H1 (cell line): ENCODE measurements at regions not wholly inside any gene's neighbourhood (a gene's known extent, or its start where the extent isn't known, plus 50 kb on each side); places are given as distances from the start of the nearest gene placed in this dataset.

Experiments used
- CTCF ChIA-PET: fragments of 300-600 bp; sonication (Branson Sonifier 250); formaldehyde crosslinking; loops from one replicate; lab custom pipeline; 2021; ENCODE audit not compliant: partially characterized antibody; lab: Charles Lee
- POLR2A ChIA-PET: fragments of 300-600 bp; sonication (Branson Sonifier 250); formaldehyde crosslinking; loops from one replicate; lab custom pipeline; 2021; ENCODE audit warnings: inconsistent platforms; ENCODE audit not compliant: partially characterized antibody; lab: Charles Lee
- DNase-seq, 2 experiments: peaks; one replicate each; pipeline versions ENCODE4 v3.0.0 to v3.0.0-alpha.2; 2010 to 2022; ENCODE audit warnings: low spot score in 2 of 2, low read depth in 1 of 2, mixed read lengths in 1 of 2
- FAIRE-seq: peaks from 2 replicates; lab custom pipeline; 2011; peaks lifted over from hg19 to GRCh38; lab: Jason Lieb, UNC
- H2AFZ ChIP-seq: 2 replicates; pipeline ENCODE4 v1.8.1; 2012; ENCODE audit warnings: low read length, inconsistent platforms
- H2AK5ac ChIP-seq: 2 replicates; pipeline ENCODE4 v1.6.1; 2013; ENCODE audit warnings: low read depth, low read length
- H2BK120ac ChIP-seq: replicated peaks from 2 replicates; pipeline ENCODE3; 2013; ENCODE audit warnings: low read depth, low read length, inconsistent platforms
- H2BK12ac ChIP-seq: 2 replicates; pipeline ENCODE4 v1.6.1; 2013; ENCODE audit warnings: low read depth, low read length
- H2BK15ac ChIP-seq: 2 replicates; pipeline ENCODE4 v1.6.1; 2013; ENCODE audit warnings: low read length
- H2BK20ac ChIP-seq: 2 replicates; pipeline ENCODE4 v1.6.1; 2013; ENCODE audit warnings: low read length
- H2BK5ac ChIP-seq: 2 replicates; pipeline ENCODE4 v1.6.1; 2013; ENCODE audit warnings: low read depth, low read length
- H3K14ac ChIP-seq: 2 replicates; pipeline ENCODE4 v1.6.1; 2013; ENCODE audit warnings: inconsistent platforms; ENCODE audit not compliant: insufficient read length
- H3K18ac ChIP-seq: 2 replicates; pipeline ENCODE4 v1.6.1; 2013; ENCODE audit warnings: low read length; ENCODE audit errors: extremely low read depth
- H3K23ac ChIP-seq: 2 replicates; pipeline ENCODE4 v1.6.1; 2013; ENCODE audit warnings: inconsistent platforms; ENCODE audit not compliant: insufficient read length
- H3K23me2 ChIP-seq: 2 replicates; pipeline ENCODE4 v1.6.1; 2013; ENCODE audit warnings: low read depth, low read length
- H3K27ac ChIP-seq: 2 replicates; pipeline ENCODE4 v1.6.1; 2011; ENCODE audit warnings: low read depth, low read length, inconsistent platforms
- H3K27me3 ChIP-seq, 4 experiments: replicated peaks in 1 of 4; 1 replicate in 1 of 4; 2 replicates in 3 of 4; pipeline versions ENCODE4 v1.6.1 to v1.8.1; 2011 to 2013; ENCODE audit warnings: low read length in 3 of 4, mild to moderate bottlenecking in 3 of 4, inconsistent platforms in 2 of 4, mixed read lengths in 2 of 4, moderate library complexity in 1 of 4; ENCODE audit not compliant: control insufficient read depth in 3 of 4, insufficient read depth in 3 of 4; ENCODE audit errors: extremely low read depth in 1 of 4
- H3K36me3 ChIP-seq, 4 experiments: 2 replicates each; pipeline versions ENCODE4 v1.6.1 to v1.8.1; 2011 to 2013; ENCODE audit warnings: mild to moderate bottlenecking in 4 of 4, low read length in 3 of 4, moderate library complexity in 2 of 4, control low read depth in 1 of 4, inconsistent platforms in 1 of 4; ENCODE audit not compliant: insufficient read depth in 4 of 4, control insufficient read depth in 2 of 4
- H3K4ac ChIP-seq: replicated peaks from 2 replicates; pipeline ENCODE3; 2013; ENCODE audit warnings: low read length, low read depth, mixed read lengths, inconsistent platforms; ENCODE audit not compliant: insufficient read length
- H3K4me1 ChIP-seq, 4 experiments: replicated peaks in 1 of 4; 1 replicate in 1 of 4; 2 replicates in 3 of 4; pipeline versions ENCODE4 v1.6.1 to v1.8.1; 2011 to 2013; ENCODE audit warnings: low read length in 3 of 4, inconsistent platforms in 2 of 4, mixed read lengths in 1 of 4; ENCODE audit not compliant: insufficient read depth in 4 of 4, control insufficient read depth in 3 of 4
- H3K4me2 ChIP-seq, 2 experiments: 2 replicates each; pipeline versions ENCODE4 v1.6.1 to v1.8.1; 2011 to 2013; ENCODE audit warnings: low read depth in 2 of 2, low read length in 2 of 2, control low read depth in 1 of 2, inconsistent platforms in 1 of 2, mild to moderate bottlenecking in 1 of 2; ENCODE audit not compliant: insufficient read depth in 1 of 2
- H3K4me3 ChIP-seq, 4 experiments: fragments of 200-600, 300-600 bp in 1 of 4; sonication (generic), shearing (Covaris generic), sonication (Bioruptor Twin) in 1 of 4; 2 replicates each; pipeline versions ENCODE4 v1.5.1 to v1.8.1; 2011 to 2016; ENCODE audit warnings: low read length in 4 of 4, low read depth in 3 of 4, control low read depth in 2 of 4, inconsistent platforms in 2 of 4, mild to moderate bottlenecking in 2 of 4, mixed read lengths in 1 of 4, moderate library complexity in 1 of 4; ENCODE audit not compliant: insufficient read depth in 2 of 4; ENCODE audit errors: extremely low read depth in 1 of 4
- H3K56ac ChIP-seq: replicated peaks from 2 replicates; pipeline ENCODE3; 2013; ENCODE audit warnings: low read depth, mild to moderate bottlenecking, mixed read lengths, low read length, inconsistent platforms; ENCODE audit not compliant: insufficient read length
- H3K79me1 ChIP-seq: 2 replicates; pipeline ENCODE4 v1.6.1; 2013; ENCODE audit warnings: low read depth, low read length, control low read depth
- H3K79me2 ChIP-seq, 2 experiments: 2 replicates each; pipeline versions ENCODE4 v1.6.1 to v1.8.1; 2012 to 2013; ENCODE audit warnings: low read length in 2 of 2, mild to moderate bottlenecking in 2 of 2, inconsistent platforms in 1 of 2; ENCODE audit not compliant: insufficient read depth in 2 of 2, control insufficient read depth in 1 of 2
- H3K9ac ChIP-seq, 4 experiments: replicated peaks in 1 of 4; 1 replicate in 1 of 4; 2 replicates in 3 of 4; pipeline versions ENCODE4 v1.6.1 to v1.8.1; 2011 to 2013; ENCODE audit warnings: low read depth in 3 of 4, low read length in 3 of 4, control low read depth in 2 of 4, mild to moderate bottlenecking in 2 of 4, moderate library complexity in 2 of 4, inconsistent platforms in 1 of 4; ENCODE audit errors: extremely low read depth in 1 of 4
- H3K9me3 ChIP-seq, 2 experiments: 2 replicates each; pipeline versions ENCODE4 v1.6.1 to v1.8.1; 2012 to 2013; ENCODE audit warnings: mild to moderate bottlenecking in 2 of 2, moderate library complexity in 2 of 2, control low read depth in 1 of 2, inconsistent platforms in 1 of 2, low read depth in 1 of 2, low read length in 1 of 2, mixed read lengths in 1 of 2; ENCODE audit not compliant: insufficient read depth in 2 of 2
- H4K20me1 ChIP-seq, 2 experiments: replicated peaks in 1 of 2; 2 replicates each; pipeline versions ENCODE3 to v1.8.1; 2011 to 2013; ENCODE audit warnings: inconsistent platforms in 2 of 2, low read length in 2 of 2, mild to moderate bottlenecking in 1 of 2; ENCODE audit not compliant: insufficient read depth in 2 of 2, control insufficient read depth in 1 of 2
- H4K5ac ChIP-seq: 2 replicates; pipeline ENCODE4 v1.6.1; 2013; ENCODE audit warnings: low read length, low read depth, mixed read lengths, inconsistent platforms; ENCODE audit not compliant: insufficient read length
- H4K8ac ChIP-seq: 2 replicates; pipeline ENCODE4 v1.8.0; 2013; ENCODE audit warnings: mild to moderate bottlenecking, moderate library complexity, low read length, inconsistent platforms; ENCODE audit not compliant: insufficient read depth; ENCODE audit errors: extremely low read depth
- H4K91ac ChIP-seq: replicated peaks from 2 replicates; pipeline ENCODE3; 2013; ENCODE audit warnings: low read length, mixed read lengths, inconsistent platforms; ENCODE audit not compliant: insufficient read length
- ATF2 ChIP-seq: IDR thresholded peaks from 2 replicates; pipeline ENCODE4 v1.6.1; 2012; ENCODE audit warnings: low read length, inconsistent platforms
- CHD2 ChIP-seq: IDR thresholded peaks from 2 replicates; pipeline ENCODE4 v1.6.1; 2012; ENCODE audit warnings: low read length, improper control_type of control experiment
- E2F6 ChIP-seq: IDR thresholded peaks from 2 replicates; pipeline ENCODE4 v1.6.1; 2012; ENCODE audit warnings: inconsistent platforms
- FOSL1 ChIP-seq: IDR thresholded peaks from 2 replicates; pipeline ENCODE4 v1.6.1; 2011; ENCODE audit warnings: mild to moderate bottlenecking, low read depth, low read length, moderate library complexity; ENCODE audit not compliant: insufficient read depth
- GABPA ChIP-seq: IDR thresholded peaks from 2 replicates; pipeline ENCODE4 v1.6.1; 2011; ENCODE audit warnings: mild to moderate bottlenecking, low read length, moderate library complexity, borderline replicate concordance; ENCODE audit not compliant: insufficient read depth
- HDAC2 ChIP-seq, 2 experiments: fragments of 300-600 bp in 1 of 2; sonication (generic) in 1 of 2; IDR thresholded peaks; 2 replicates each; pipeline ENCODE4 v1.6.1; 2011 to 2012; ENCODE audit warnings: low read depth in 2 of 2, low read length in 2 of 2, mild to moderate bottlenecking in 2 of 2, moderate library complexity in 2 of 2, borderline replicate concordance in 1 of 2, inconsistent platforms in 1 of 2
- KDM4A ChIP-seq: IDR thresholded peaks from one replicate; pipeline ENCODE4 v1.7.1; 2012; ENCODE audit warnings: low read depth, mild to moderate bottlenecking, moderate library complexity, low read length, inconsistent platforms; ENCODE audit not compliant: severe bottlenecking
- MAFK ChIP-seq: IDR thresholded peaks from 2 replicates; pipeline ENCODE4 v1.6.1; 2012; ENCODE audit warnings: low read depth, mild to moderate bottlenecking, improper control_type of control experiment, low read length
- RAD21 ChIP-seq, 2 experiments: IDR thresholded peaks in 1 of 2; conservative IDR thresholded peaks in 1 of 2; 2 replicates each; pipeline ENCODE4 v1.6.1; 2011; ENCODE audit warnings: low read depth in 2 of 2, low read length in 2 of 2, improper control_type of control experiment in 1 of 2, inconsistent platforms in 1 of 2, mild to moderate bottlenecking in 1 of 2, moderate library complexity in 1 of 2
- SP1 ChIP-seq: IDR thresholded peaks from 2 replicates; pipeline ENCODE4 v1.6.1; 2011; ENCODE audit warnings: low read depth, low read length
- TAF7 ChIP-seq: optimal IDR thresholded peaks from 2 replicates; pipeline ENCODE3; 2011; ENCODE audit warnings: low read depth, mild to moderate bottlenecking, inconsistent platforms, low read length, moderate library complexity, borderline replicate concordance
- TEAD4 ChIP-seq: IDR thresholded peaks from 2 replicates; pipeline ENCODE4 v1.6.1; 2012; ENCODE audit warnings: low read depth, low read length, inconsistent platforms, mixed read lengths
- WGBS, 2 experiments: shearing (Covaris generic) in 1 of 2; methylation state at CpG; one replicate each; pipeline versions ENCODE4 v1.1.6 to v1.1.7; 2013 to 2015; ENCODE audit warnings: low lambda C conversion rate in 2 of 2, mixed read lengths in 2 of 2, inconsistent platforms in 1 of 2, low coverage in 1 of 2, missing lambda C conversion rate in 1 of 2; ENCODE audit not compliant: insufficient replicate concordance in 2 of 2, insufficient coverage in 1 of 2, insufficient read length in 1 of 2; ENCODE audit errors: extremely low coverage in 1 of 2, missing lambda C conversion rate in 1 of 2; 5-methylcytosine and 5-hydroxymethylcytosine counted together

GRCh38 chr18:65221115-65221514, 529.7 kb upstream of the CDH7 start:
- H2BK12ac ChIP-seq = no peak overlapping the region
- no peaks in the 10 kb centered on the region for H3K79me1 ChIP-seq
- H2AK5ac ChIP-seq = no peak overlapping the region
- H3K27ac ChIP-seq = no peak overlapping the region
- ChIA-PET POLR2A (no interaction called here), CTCF (interaction anchor here (0.7 kb wide), 1 partner anchor 1384 kb away, joined by 3 read pairs; no protein-coding TSS in a partner anchor)
- no peaks in the 10 kb centered on the region for H3K27me3 ChIP-seq
- no peaks in the 10 kb centered on the region for H3K23me2 ChIP-seq
- no peak overlapping the region for H3K9ac ChIP-seq
- no peaks in the 10 kb centered on the region for H3K36me3 ChIP-seq
- H3K14ac ChIP-seq = no peak overlapping the region
- H3K4me2 ChIP-seq = no peak overlapping the region
- H3K9me3 ChIP-seq = no peaks in the 10 kb centered on the region
- no peaks in the 10 kb centered on the region for H4K20me1 ChIP-seq
- no peak overlapping the region for H3K18ac ChIP-seq
- no peak overlapping the region for H3K4ac ChIP-seq
- FAIRE-seq = no peak
- no peaks in the 10 kb centered on the region for H3K4me1 ChIP-seq
- no peak overlapping the region for H4K8ac ChIP-seq
- no peak overlapping the region for H3K4me3 ChIP-seq
- no peak overlapping the region for H2BK120ac ChIP-seq
- no peak overlapping the region for H3K23ac ChIP-seq
- DNase-seq = no peak
- no peaks in the 10 kb centered on the region for H3K79me2 ChIP-seq
- H4K91ac ChIP-seq = no peak overlapping the region
- H2BK5ac ChIP-seq = no peak overlapping the region
- 94% methylated on average over 6 of the region's 6 CpGs; no CpG with 5 or more reads in 1 of the 2 experiments for WGBS, 2 experiments
- no peak overlapping the region for H2AFZ ChIP-seq
- no peak overlapping the region for H2BK20ac ChIP-seq
- no peak overlapping the region for H4K5ac ChIP-seq
- no peak overlapping the region for H2BK15ac ChIP-seq
- H3K56ac ChIP-seq = no peak overlapping the region
- TF ChIP-seq E2F6 (no peak), HDAC2 (IDR thresholded peaks at IDR 0.05; ENCODE audit: borderline replicate concordance in 1 of 2, low read depth in 2 of 2, low read length in 2 of 2) (no peak), RAD21 (IDR thresholded peaks at IDR 0.05 in 1 of 2, conservative IDR thresholded peaks at IDR 0.05 in 1 of 2; ENCODE audit: low read depth in 2 of 2, low read length in 2 of 2) (no peak), KDM4A (no peak), TAF7 (no peak), MAFK (no peak), SP1 (no peak), FOSL1 (no peak), CHD2 (no peak), GABPA (no peak), ATF2 (no peak), TEAD4 (no peak)
